Neural progenitor cell (in vitro differentiated cells): ENCODE measurements at regions not wholly inside any gene's neighbourhood (a gene's known extent, or its start where the extent isn't known, plus 50 kb on each side); places are given as distances from the start of the nearest gene placed in this dataset.

Experiments used
- DNase-seq: peaks from one replicate; pipeline ENCODE4 v3.0.0-alpha.2; 2016; ENCODE audit warnings: low spot score
- H2AFZ ChIP-seq: fragments of 200-600 bp; sonication (generic); replicated peaks from 2 replicates; pipeline ENCODE4 v1.6.1; 2016; ENCODE audit warnings: antibody characterized with exemption
- H3F3A ChIP-seq: fragments of 200-600 bp; sonication (generic); 2 replicates; pipeline ENCODE4 v1.6.1; 2016; ENCODE audit warnings: antibody characterized with exemption, low read depth
- H3K27ac ChIP-seq: fragments of 200-600 bp; sonication (generic); 2 replicates; pipeline ENCODE4 v1.5.1; 2016; ENCODE audit warnings: mild to moderate bottlenecking
- H3K27me3 ChIP-seq: fragments of 200-600 bp; sonication (generic); 2 replicates; pipeline ENCODE4 v1.6.1; 2016; ENCODE audit warnings: mild to moderate bottlenecking, moderate library complexity
- H3K36me3 ChIP-seq: fragments of 200-600 bp; sonication (generic); 2 replicates; pipeline ENCODE4 v1.5.1; 2016
- H3K4me1 ChIP-seq: fragments of 200-600 bp; sonication (generic); 2 replicates; pipeline ENCODE4 v1.6.1; 2016; ENCODE audit warnings: mixed run types
- H3K4me2 ChIP-seq: fragments of 200-600 bp; sonication (generic); 2 replicates; pipeline ENCODE4 v1.6.1; 2016
- H3K4me3 ChIP-seq: fragments of 200-600 bp; sonication (generic); 2 replicates; pipeline ENCODE4 v1.5.1; 2016
- H3K79me2 ChIP-seq: fragments of 200-600 bp; sonication (generic); 2 replicates; pipeline ENCODE4 v1.6.1; 2016; ENCODE audit warnings: low read depth
- H3K9ac ChIP-seq: fragments of 200-600 bp; sonication (generic); 2 replicates; pipeline ENCODE4 v1.6.1; 2016
- H3K9me3 ChIP-seq: fragments of 200-600 bp; sonication (generic); 2 replicates; pipeline ENCODE4 v1.5.1; 2016; ENCODE audit warnings: low read depth
- H4K20me1 ChIP-seq: fragments of 200-600 bp; sonication (generic); 2 replicates; pipeline ENCODE4 v1.6.1; 2016; ENCODE audit warnings: low read depth
- H3K27ac Mint-ChIP-seq: 3 replicates; pipeline ENCODE4 v1.8.0; 2021; ENCODE audit warnings: mixed read lengths
- H3K27me3 Mint-ChIP-seq: 2 replicates; pipeline ENCODE4 v1.8.0; 2022; ENCODE audit warnings: low read depth, mild to moderate bottlenecking, inconsistent platforms, moderate library complexity, mixed read lengths; ENCODE audit not compliant: insufficient read depth
- H3K36me3 Mint-ChIP-seq: 3 replicates; pipeline ENCODE4 v1.8.0; 2021; ENCODE audit warnings: mixed read lengths
- H3K4me1 Mint-ChIP-seq: 3 replicates; pipeline ENCODE4 v1.8.0; 2021; ENCODE audit warnings: mixed read lengths
- H3K4me3 Mint-ChIP-seq: 3 replicates; pipeline ENCODE4 v1.8.0; 2021; ENCODE audit warnings: mild to moderate bottlenecking, moderate library complexity, mixed read lengths
- H3K9me3 Mint-ChIP-seq: 3 replicates; pipeline ENCODE4 v1.8.0; 2020; ENCODE audit warnings: mixed read lengths
- CTCF ChIP-seq: fragments of 200-600 bp; sonication (generic); IDR thresholded peaks from 2 replicates; pipeline ENCODE4 v1.5.1; 2017; ENCODE audit warnings: antibody characterized with exemption, mild to moderate bottlenecking
- EZH2 ChIP-seq: fragments of 200-600 bp; sonication (generic); IDR thresholded peaks from 2 replicates; pipeline ENCODE4 v1.6.1; 2017; ENCODE audit warnings: antibody characterized with exemption, mild to moderate bottlenecking, moderate library complexity
- EZH2phosphoT487 ChIP-seq: fragments of 200-600 bp; sonication (generic); IDR thresholded peaks from 2 replicates; pipeline ENCODE4 v1.6.1; 2017; ENCODE audit warnings: antibody characterized with exemption

- Histone ChIP-seq H3K4me2 (no peak overlapping the region), H3K27me3 (no peaks in the 10 kb centered on the region), H2AFZ (no peak overlapping the region), H4K20me1 (no peaks in the 10 kb centered on the region), H3K4me3 (no peak overlapping the region), H3K9ac (no peak overlapping the region), H3F3A (peaks cover 8% of the 10 kb centered on the region), H3K4me1 (peaks cover 8% of the 10 kb centered on the region), H3K79me2 (no peaks in the 10 kb centered on the region), H3K27ac (no peak overlapping the region), H3K36me3 (no peaks in the 10 kb centered on the region), H3K9me3 (no peaks in the 10 kb centered on the region)
- Mint-ChIP-seq H3K9me3 (peaks cover 7% of the 10 kb centered on the region), H3K27me3 (peaks cover 6% of the 10 kb centered on the region), H3K4me1 (no peaks in the 10 kb centered on the region), H3K4me3 (no peak overlapping the region), H3K27ac (no peak overlapping the region), H3K36me3 (no peaks in the 10 kb centered on the region)
- DNase-seq, result no peak
- TF ChIP-seq EZH2phosphoT487 (no peak), CTCF (no peak), EZH2 (no peak)
These were observed 311.5 kb downstream of the SETD4 start for GRCh38 chr21:35748678-35749314.

- Histone ChIP-seq H3K79me2 (no peaks in the 10 kb centered on the region), H3F3A (no peaks in the 10 kb centered on the region), H3K9ac (no peak overlapping the region), H3K4me2 (no peak overlapping the region), H3K4me1 (no peaks in the 10 kb centered on the region), H3K36me3 (no peaks in the 10 kb centered on the region), H3K27ac (no peak overlapping the region), H3K4me3 (no peak overlapping the region), H3K27me3 (no peaks in the 10 kb centered on the region), H2AFZ (no peak overlapping the region), H3K9me3 (no peaks in the 10 kb centered on the region), H4K20me1 (no peaks in the 10 kb centered on the region)
- no peak for DNase-seq
- TF ChIP-seq EZH2 (no peak), CTCF (no peak), EZH2phosphoT487 (no peak)
- H3K4me3 Mint-ChIP-seq, result no peak overlapping the region
- no peak overlapping the region for H3K27ac Mint-ChIP-seq
- H3K9me3 Mint-ChIP-seq, result peaks cover 9% of the 10 kb centered on the region
- H3K27me3 Mint-ChIP-seq, result peaks cover 2% of the 10 kb centered on the region
- H3K4me1 Mint-ChIP-seq, result peaks cover 5% of the 10 kb centered on the region
- no peaks in the 10 kb centered on the region for H3K36me3 Mint-ChIP-seq
These were observed 316.8 kb downstream of the SETD4 start for GRCh38 chr21:35743571-35743970.

GRCh38 chr21:35738347-35738961, 321.9 kb downstream of the SETD4 start:
- H4K20me1 ChIP-seq, result no peaks in the 10 kb centered on the region
- H2AFZ ChIP-seq, result no peak overlapping the region
- no peaks in the 10 kb centered on the region for H3K9me3 ChIP-seq
- H3K9ac ChIP-seq, result no peak overlapping the region
- H3K36me3 ChIP-seq, result no peaks in the 10 kb centered on the region
- Mint-ChIP-seq H3K4me1 (peaks cover 16% of the 10 kb centered on the region), H3K36me3 (no peaks in the 10 kb centered on the region), H3K9me3 (peaks cover 11% of the 10 kb centered on the region), H3K27ac (no peak overlapping the region), H3K27me3 (peaks cover 2% of the 10 kb centered on the region), H3K4me3 (no peak overlapping the region)
- H3K27ac ChIP-seq, result no peak overlapping the region
- TF ChIP-seq EZH2phosphoT487, result no peak
- no peak for TF ChIP-seq CTCF
- TF ChIP-seq EZH2, result no peak
- H3K4me3 ChIP-seq, result no peak overlapping the region
- H3K4me2 ChIP-seq, result no peak overlapping the region
- H3K79me2 ChIP-seq, result no peaks in the 10 kb centered on the region
- H3K27me3 ChIP-seq, result no peaks in the 10 kb centered on the region
- H3F3A ChIP-seq, result no peaks in the 10 kb centered on the region
- no peaks in the 10 kb centered on the region for H3K4me1 ChIP-seq
- DNase-seq, result no peak
